Keratinocyte (primary cell): ENCODE measurements at regions not wholly inside any gene's neighbourhood (a gene's known extent, or its start where the extent isn't known, plus 50 kb on each side); places are given as distances from the start of the nearest gene placed in this dataset.

ENCODE experiments used
- DNase-seq: peaks from one replicate; pipeline ENCODE4 v3.0.0-alpha.2; 2011; ENCODE audit warnings: low read depth, missing footprints, low spot score
- FAIRE-seq: peaks from 2 replicates; lab custom pipeline; 2011; peaks lifted over from hg19 to GRCh38; lab: Jason Lieb, UNC
- H2AFZ ChIP-seq: 2 replicates; pipeline ENCODE4 v1.6.0; 2012; ENCODE audit warnings: low read length, control low read depth, inconsistent platforms; ENCODE audit not compliant: control insufficient read depth
- H3K27ac ChIP-seq: 2 replicates; pipeline ENCODE4 v1.5.1; 2011; ENCODE audit warnings: low read length; ENCODE audit not compliant: control insufficient read depth, insufficient read depth
- H3K27me3 ChIP-seq: 3 replicates; pipeline ENCODE4 v1.6.0; 2011; ENCODE audit warnings: low read length; ENCODE audit not compliant: control insufficient read depth, insufficient read depth; ENCODE audit errors: extremely low read depth
- H3K36me3 ChIP-seq, 2 experiments: 2 replicates in 1 of 2; 3 replicates in 1 of 2; pipeline ENCODE4 v1.5.1; 2011; ENCODE audit warnings: low read length in 2 of 2, mild to moderate bottlenecking in 1 of 2; ENCODE audit not compliant: control insufficient read depth in 2 of 2, insufficient read depth in 2 of 2; ENCODE audit errors: extremely low read depth in 1 of 2
- H3K4me1 ChIP-seq: 3 replicates; pipeline ENCODE4 v1.5.1; 2011; ENCODE audit warnings: low read length; ENCODE audit not compliant: control insufficient read depth, insufficient read depth; ENCODE audit errors: extremely low read depth
- H3K4me2 ChIP-seq: 3 replicates; pipeline ENCODE4 v1.6.0; 2011; ENCODE audit warnings: low read depth, low read length; ENCODE audit not compliant: control insufficient read depth, insufficient read depth; ENCODE audit errors: extremely low read depth
- H3K4me3 ChIP-seq, 3 experiments: fragments of 200-600 bp in 1 of 3; sonication (generic) in 1 of 3; 2 replicates in 2 of 3; 3 replicates in 1 of 3; pipeline ENCODE4 v1.5.1; 2011 to 2016; ENCODE audit warnings: low read length in 3 of 3, mild to moderate bottlenecking in 3 of 3, control low read depth in 2 of 3, inconsistent platforms in 1 of 3, low read depth in 1 of 3, mixed read lengths in 1 of 3, mixed run types in 1 of 3, moderate library complexity in 1 of 3; ENCODE audit not compliant: control insufficient read depth in 2 of 3, insufficient read depth in 2 of 3; ENCODE audit errors: extremely low read depth in 1 of 3
- H3K79me2 ChIP-seq: 2 replicates; pipeline ENCODE4 v1.6.0; 2012; ENCODE audit warnings: low read length; ENCODE audit not compliant: control insufficient read depth, insufficient read depth
- H3K9ac ChIP-seq: 3 replicates; pipeline ENCODE4 v1.6.0; 2011; ENCODE audit warnings: low read length; ENCODE audit not compliant: control insufficient read depth, insufficient read depth; ENCODE audit errors: extremely low read depth
- H3K9me1 ChIP-seq: 3 replicates; pipeline ENCODE4 v1.6.0; 2011; ENCODE audit warnings: low read length; ENCODE audit not compliant: control insufficient read depth, insufficient read depth; ENCODE audit errors: extremely low read depth
- H3K9me3 ChIP-seq: 2 replicates; pipeline ENCODE4 v1.5.1; 2012; ENCODE audit warnings: low read depth, low read length; ENCODE audit not compliant: control insufficient read depth
- H4K20me1 ChIP-seq: 3 replicates; pipeline ENCODE4 v1.6.0; 2011; ENCODE audit warnings: low read length; ENCODE audit not compliant: control insufficient read depth, insufficient read depth; ENCODE audit errors: extremely low read depth
- EZH2 ChIP-seq: IDR thresholded peaks from one replicate; pipeline ENCODE4 v1.6.1; 2012; ENCODE audit warnings: inconsistent platforms, mild to moderate bottlenecking, low read length, moderate library complexity
- dilution Hi-C: fragments of 300-500 bp; cut with MboI; formaldehyde crosslinking; loops from one replicate; pipeline ENCODE4 v1.7.0; 2020; ENCODE audit warnings: low sequenced_read_pairs; ENCODE audit not compliant: extremely low pct_ligation_motif_present
- TF ChIP-seq, protein P1 (sequence below), 3 experiments: IDR thresholded peaks in 1 of 3; conservative IDR thresholded peaks in 1 of 3; optimal IDR thresholded peaks in 1 of 3; 2 replicates in 2 of 3; 3 replicates in 1 of 3; pipeline versions ENCODE3 to v1.5.1; 2011; ENCODE audit warnings: low read length in 3 of 3, mild to moderate bottlenecking in 3 of 3, moderate library complexity in 2 of 3, control low read depth in 1 of 3, inconsistent platforms in 1 of 3; ENCODE audit not compliant: insufficient read depth in 2 of 3; ENCODE audit errors: extremely low read depth in 1 of 3

DNA sequence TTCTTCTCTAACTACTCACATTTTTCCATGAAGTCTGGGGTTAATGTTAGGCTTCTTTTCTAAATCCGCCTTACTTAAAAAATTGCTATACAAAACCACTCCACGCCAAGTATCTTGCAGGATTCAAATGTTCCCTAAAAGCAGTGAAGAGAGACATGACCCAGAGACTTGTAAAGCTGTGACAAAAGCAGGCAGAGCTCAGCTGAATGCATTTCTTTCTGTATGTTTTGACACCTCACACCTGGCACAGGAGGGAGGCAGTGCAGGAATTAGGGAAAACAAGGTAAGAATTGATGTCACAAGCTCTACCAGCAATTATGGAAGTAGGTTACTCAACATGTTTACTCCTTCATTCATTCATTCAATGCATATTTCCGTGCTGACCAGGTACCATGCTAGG is 295.0 kb downstream of the RPAP3 start:
- no peaks in the 10 kb centered on the region for H3K4me1 ChIP-seq
- H4K20me1 ChIP-seq: no peaks in the 10 kb centered on the region
- H3K9ac ChIP-seq: no peak overlapping the region
- H3K9me3 ChIP-seq: no peaks in the 10 kb centered on the region
- H3K36me3 ChIP-seq: no peaks in the 10 kb centered on the region
- no peaks in the 10 kb centered on the region for H3K9me1 ChIP-seq
- dilution Hi-C loops: no loop called here
- DNase-seq: no peak
- TF ChIP-seq, protein P1, sequence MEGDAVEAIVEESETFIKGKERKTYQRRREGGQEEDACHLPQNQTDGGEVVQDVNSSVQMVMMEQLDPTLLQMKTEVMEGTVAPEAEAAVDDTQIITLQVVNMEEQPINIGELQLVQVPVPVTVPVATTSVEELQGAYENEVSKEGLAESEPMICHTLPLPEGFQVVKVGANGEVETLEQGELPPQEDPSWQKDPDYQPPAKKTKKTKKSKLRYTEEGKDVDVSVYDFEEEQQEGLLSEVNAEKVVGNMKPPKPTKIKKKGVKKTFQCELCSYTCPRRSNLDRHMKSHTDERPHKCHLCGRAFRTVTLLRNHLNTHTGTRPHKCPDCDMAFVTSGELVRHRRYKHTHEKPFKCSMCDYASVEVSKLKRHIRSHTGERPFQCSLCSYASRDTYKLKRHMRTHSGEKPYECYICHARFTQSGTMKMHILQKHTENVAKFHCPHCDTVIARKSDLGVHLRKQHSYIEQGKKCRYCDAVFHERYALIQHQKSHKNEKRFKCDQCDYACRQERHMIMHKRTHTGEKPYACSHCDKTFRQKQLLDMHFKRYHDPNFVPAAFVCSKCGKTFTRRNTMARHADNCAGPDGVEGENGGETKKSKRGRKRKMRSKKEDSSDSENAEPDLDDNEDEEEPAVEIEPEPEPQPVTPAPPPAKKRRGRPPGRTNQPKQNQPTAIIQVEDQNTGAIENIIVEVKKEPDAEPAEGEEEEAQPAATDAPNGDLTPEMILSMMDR (optimal IDR thresholded peaks at IDR 0.05 in 1 of 3, IDR thresholded peaks at IDR 0.05 in 1 of 3, conservative IDR thresholded peaks at IDR 0.05 in 1 of 3; ENCODE audit: extremely low read depth in 1 of 3, insufficient read depth in 2 of 3, low read length in 3 of 3): no peak
- TF ChIP-seq EZH2: no peak
- no peak overlapping the region for H3K4me3 ChIP-seq
- no peaks in the 10 kb centered on the region for H3K79me2 ChIP-seq
- FAIRE-seq: no peak
- H3K27ac ChIP-seq: no peak overlapping the region
- H3K27me3 ChIP-seq: no peaks in the 10 kb centered on the region
- no peak overlapping the region for H2AFZ ChIP-seq
- no peak overlapping the region for H3K4me2 ChIP-seq

DNA sequence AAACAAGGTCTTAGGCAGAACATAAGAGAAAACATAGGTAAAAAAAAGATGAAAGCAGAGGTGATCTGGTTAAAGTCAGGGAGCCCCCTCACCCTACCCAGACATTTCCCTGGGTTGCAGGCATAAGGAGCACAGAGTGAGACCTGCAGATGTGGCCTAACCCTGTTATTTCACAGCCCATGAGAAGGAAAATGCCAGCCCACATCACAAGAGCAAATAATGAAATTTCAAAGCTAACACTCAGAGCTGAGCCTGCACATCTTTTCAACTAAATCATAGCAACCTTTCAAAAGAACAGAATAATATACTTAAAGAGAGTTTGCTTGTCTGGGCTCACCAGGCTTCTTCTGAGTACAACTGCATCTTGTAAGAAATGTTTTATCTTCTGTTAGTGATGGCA is 295.4 kb downstream of the RPAP3 start:
- TF ChIP-seq, protein P1 (optimal IDR thresholded peaks at IDR 0.05 in 1 of 3, IDR thresholded peaks at IDR 0.05 in 1 of 3, conservative IDR thresholded peaks at IDR 0.05 in 1 of 3; ENCODE audit: extremely low read depth in 1 of 3, insufficient read depth in 2 of 3, low read length in 3 of 3): no peak
- no peak for TF ChIP-seq EZH2
- H3K9me1 ChIP-seq: no peaks in the 10 kb centered on the region

More for the DNA sequence above, 295.4 kb downstream of the RPAP3 start:
- Histone ChIP-seq H3K9ac (no peak overlapping the region), H3K9me3 (no peaks in the 10 kb centered on the region), H3K4me3 (no peak overlapping the region), H3K4me1 (no peaks in the 10 kb centered on the region), H3K27me3 (no peaks in the 10 kb centered on the region), H3K79me2 (no peaks in the 10 kb centered on the region), H3K4me2 (no peak overlapping the region), H3K27ac (no peak overlapping the region), H2AFZ (no peak overlapping the region), H3K36me3 (no peaks in the 10 kb centered on the region), H4K20me1 (no peaks in the 10 kb centered on the region)
- dilution Hi-C loops: no loop called here
- FAIRE-seq (no peak), DNase-seq (no peak)
